ENCODE measurements at regions not wholly inside any gene's neighbourhood (a gene's known extent, or its start where the extent isn't known, plus 50 kb on each side); places are given as distances from the start of the nearest gene placed in this dataset.

DNA sequence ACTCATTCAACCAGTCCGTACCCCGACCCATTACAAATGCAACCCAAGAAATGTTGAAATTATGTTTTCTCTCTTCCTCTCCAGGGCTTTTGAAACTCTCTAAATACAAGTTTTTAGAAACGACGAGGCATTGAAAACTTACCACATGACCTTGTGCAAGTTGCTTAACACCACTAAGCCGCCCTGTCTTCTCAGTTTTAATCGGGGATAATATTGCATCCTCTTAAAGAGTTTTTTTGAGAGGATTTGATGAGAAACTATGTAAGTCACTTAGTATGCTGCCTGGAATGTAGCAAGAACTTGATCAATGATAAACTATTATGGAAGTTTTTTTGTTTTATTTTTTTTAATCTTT lies 149.0 kb upstream of the FAM20A start:
- H3K27ac ChIP-seq = no peak overlapping the region
- CTCF ChIA-PET = no interaction called here
- TF ChIP-seq, protein P1, sequence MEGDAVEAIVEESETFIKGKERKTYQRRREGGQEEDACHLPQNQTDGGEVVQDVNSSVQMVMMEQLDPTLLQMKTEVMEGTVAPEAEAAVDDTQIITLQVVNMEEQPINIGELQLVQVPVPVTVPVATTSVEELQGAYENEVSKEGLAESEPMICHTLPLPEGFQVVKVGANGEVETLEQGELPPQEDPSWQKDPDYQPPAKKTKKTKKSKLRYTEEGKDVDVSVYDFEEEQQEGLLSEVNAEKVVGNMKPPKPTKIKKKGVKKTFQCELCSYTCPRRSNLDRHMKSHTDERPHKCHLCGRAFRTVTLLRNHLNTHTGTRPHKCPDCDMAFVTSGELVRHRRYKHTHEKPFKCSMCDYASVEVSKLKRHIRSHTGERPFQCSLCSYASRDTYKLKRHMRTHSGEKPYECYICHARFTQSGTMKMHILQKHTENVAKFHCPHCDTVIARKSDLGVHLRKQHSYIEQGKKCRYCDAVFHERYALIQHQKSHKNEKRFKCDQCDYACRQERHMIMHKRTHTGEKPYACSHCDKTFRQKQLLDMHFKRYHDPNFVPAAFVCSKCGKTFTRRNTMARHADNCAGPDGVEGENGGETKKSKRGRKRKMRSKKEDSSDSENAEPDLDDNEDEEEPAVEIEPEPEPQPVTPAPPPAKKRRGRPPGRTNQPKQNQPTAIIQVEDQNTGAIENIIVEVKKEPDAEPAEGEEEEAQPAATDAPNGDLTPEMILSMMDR (conservative IDR thresholded peaks at IDR 0.05; ENCODE audit: low read depth) = no peak
- POLR2A ChIA-PET (ENCODE audit: low non-redundant PET) = no interaction called here
- DNase-seq (ENCODE audit: low spot score) = no peak

DNA sequence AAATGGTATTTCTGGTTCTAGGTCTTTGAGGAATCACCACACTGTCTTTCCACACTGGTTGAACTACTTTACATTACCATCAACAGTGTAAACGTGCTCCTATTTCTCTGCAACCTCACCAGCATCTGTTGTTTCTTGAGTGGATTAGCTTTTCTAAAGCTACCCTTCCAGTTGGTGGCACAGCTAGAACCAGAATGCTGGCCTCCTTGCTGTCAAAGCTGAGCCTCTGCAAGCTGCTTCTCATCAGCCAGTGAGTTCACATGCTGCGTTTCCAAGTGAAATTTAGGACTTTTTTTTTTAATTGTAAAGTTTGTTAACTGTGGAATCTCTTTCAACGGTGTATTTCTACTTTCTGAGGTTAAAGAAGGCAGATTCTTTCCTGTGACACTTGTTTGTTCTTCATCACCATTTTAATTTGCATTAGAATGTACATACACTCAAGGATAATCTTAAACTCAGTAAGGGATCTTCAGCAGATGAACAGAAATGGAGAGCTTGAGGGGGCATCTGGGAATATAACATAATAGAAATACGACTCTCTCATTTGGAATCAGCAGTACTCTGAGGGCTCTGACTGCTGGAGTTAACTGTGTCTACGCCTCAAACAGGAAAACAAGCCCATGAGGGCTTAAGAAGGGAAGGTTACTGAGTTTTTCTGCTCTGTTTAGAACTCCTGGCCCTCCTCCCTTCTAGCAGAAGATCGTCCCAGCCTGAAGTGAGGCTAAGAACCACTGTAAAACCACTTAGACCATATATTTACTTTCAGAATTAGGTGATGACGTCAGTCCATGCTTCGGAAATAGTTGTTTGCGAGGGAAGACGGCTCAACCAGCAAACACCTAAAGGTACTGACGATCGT lies 148.4 kb upstream of the FAM20A start:
- no peak for DNase-seq (ENCODE audit: low spot score)
- no peak overlapping the region for H3K27ac ChIP-seq
- ChIA-PET CTCF (no interaction called here), POLR2A (ENCODE audit: low non-redundant PET) (no interaction called here)
- TF ChIP-seq, protein P1 (conservative IDR thresholded peaks at IDR 0.05; ENCODE audit: low read depth) = no peak

DNA sequence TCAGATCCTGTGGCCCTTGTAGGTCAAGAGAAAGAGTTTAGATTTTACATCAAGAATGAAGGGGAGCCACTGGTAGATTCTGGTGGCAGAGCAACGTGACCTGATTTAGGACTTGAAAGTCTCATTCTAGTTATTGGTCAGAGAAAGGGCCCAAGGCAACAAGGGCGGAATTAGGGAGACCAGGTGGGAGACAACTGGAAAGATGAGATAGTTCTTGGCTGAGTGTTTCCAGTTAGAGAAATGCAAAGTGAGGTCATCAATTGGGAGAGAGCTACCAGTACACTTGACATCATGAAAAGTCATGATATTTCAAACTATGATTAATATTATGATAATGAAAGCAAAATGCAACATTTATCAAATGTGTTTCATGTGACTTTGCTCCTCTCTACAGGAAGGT lies 147.2 kb upstream of the FAM20A start:
- CTCF ChIA-PET = interaction anchor here (0.6 kb wide), 1 partner anchor 273 kb away, joined by 3 read pairs; no protein-coding TSS in a partner anchor
- H3K27ac ChIP-seq = no peak overlapping the region
- TF ChIP-seq, protein P1 (conservative IDR thresholded peaks at IDR 0.05; ENCODE audit: low read depth) = no peak
- POLR2A ChIA-PET (ENCODE audit: low non-redundant PET) = no interaction called here
- no peak for DNase-seq (ENCODE audit: low spot score)

DNA sequence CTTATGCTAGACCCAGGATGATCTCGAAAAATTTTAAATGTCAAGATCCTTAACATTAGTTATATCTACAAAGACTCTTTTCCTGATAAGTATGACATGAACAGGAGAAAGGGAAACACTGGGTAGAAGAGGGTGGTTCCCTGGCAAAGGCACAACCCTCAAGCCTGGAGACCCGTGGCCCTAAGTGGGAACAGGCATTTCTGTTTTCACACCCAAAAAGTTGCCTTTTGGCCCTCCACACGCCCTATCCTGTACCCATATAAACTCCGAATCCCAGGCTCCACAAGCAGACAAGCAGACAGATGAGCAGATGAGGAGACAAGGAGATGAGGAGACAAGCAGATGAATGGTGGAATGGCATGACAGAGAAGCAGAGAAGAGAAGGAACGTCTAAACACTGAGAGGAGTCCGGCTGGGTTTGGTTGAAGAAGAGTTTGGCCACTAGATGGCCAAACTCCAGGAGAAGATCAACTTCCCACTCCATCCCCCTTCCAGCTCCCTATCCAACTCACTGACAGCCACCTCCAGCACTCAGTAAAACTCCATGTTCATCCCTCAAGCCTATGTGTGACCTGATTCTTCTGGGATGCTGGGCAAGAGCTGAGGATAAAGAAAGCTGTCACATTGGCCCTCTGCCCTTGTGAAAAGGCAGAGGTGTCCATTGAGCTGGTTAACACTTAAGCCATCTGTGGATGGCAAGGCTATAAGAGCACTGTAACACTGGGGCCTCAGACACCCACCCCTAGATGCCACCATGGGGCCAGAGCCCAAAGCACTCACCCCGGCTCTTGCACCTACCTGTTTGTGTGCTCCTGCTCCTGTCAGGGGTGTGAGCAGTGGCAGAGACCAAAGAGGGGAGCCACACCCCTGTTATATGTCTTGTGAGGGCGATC lies 139.6 kb upstream of the FAM20A start:
- ChIA-PET POLR2A (ENCODE audit: low non-redundant PET) (no interaction called here), CTCF (interaction anchor here (0.6 kb wide), 1 partner anchor 61 kb away, joined by 5 read pairs; no protein-coding TSS in a partner anchor)
- TF ChIP-seq, protein P1 (conservative IDR thresholded peaks at IDR 0.05; ENCODE audit: low read depth) = no peak
- DNase-seq (ENCODE audit: low spot score) = no peak
- H3K27ac ChIP-seq = no peak overlapping the region

DNA sequence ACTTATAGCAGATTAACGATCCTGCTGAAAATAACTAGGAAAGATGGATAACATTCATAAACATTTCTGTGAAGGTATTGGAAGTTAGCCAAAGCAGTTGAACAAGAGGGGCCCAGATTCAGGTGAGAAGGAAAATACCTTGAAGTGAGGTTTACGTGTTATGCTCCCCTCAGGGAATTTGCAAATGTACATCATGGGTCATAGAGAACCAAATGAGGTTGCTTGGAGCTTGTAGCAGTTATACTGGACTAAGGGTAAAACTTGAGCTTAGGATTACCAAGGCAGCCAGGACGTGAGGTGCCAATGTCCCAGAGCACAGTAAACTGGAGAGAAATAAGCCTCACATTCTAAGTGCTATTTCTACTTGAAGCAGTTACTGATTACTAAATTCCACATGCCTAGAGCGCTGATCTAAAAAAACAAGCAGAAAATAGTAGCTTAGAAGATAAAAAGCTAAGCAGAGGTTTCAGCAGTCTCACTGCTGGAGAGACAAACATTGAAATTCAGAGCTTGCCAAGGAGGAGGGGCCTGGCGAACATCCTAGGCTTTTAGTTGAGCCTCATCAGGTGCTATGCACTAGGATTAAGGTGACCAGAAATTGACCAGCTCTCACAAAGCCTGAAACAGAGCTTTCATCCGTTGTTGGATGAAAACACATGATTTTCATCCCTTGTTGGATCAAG lies 136.7 kb upstream of the FAM20A start:
- H3K27ac ChIP-seq = no peak overlapping the region
- TF ChIP-seq, protein P1 (conservative IDR thresholded peaks at IDR 0.05; ENCODE audit: low read depth) = no peak
- ChIA-PET POLR2A (ENCODE audit: low non-redundant PET) (no interaction called here), CTCF (interaction anchor here (0.5 kb wide), 1 partner anchor 19 kb away, joined by 3 read pairs; no protein-coding TSS in a partner anchor)
- DNase-seq (ENCODE audit: low spot score) = no peak

DNA sequence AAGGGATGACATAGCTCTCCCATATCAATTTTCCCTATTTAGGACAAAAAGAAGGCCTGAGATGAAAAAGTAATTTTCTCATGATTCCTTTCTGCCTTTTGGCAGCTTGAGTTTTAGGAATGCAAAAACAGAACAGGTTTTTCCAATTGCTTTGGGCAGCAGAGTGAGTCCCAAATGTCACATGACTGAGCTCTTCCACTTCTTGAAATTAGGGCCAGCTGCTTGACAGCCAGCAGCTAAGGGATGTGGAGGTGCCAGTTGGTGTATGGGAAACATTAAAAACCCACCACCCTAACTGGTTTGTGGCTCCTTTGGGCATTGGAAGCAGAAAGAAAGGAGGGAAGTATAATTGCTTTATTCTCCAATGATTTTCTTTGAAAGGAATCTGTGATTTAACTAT lies 133.8 kb upstream of the FAM20A start:
- ChIA-PET POLR2A (ENCODE audit: low non-redundant PET) (no interaction called here), CTCF (interaction anchor here (0.6 to 0.7 kb wide), 2 partner anchors 11 to 196 kb away, joined by 3 read pairs; no protein-coding TSS in a partner anchor)
- no peak for DNase-seq (ENCODE audit: low spot score)
- H3K27ac ChIP-seq = no peak overlapping the region
- TF ChIP-seq, protein P1 (conservative IDR thresholded peaks at IDR 0.05; ENCODE audit: low read depth) = no peak

Data from RWPE1 (cell line).